Panc1 (cell line): ENCODE measurements at regions not wholly inside any gene's neighbourhood (a gene's known extent, or its start where the extent isn't known, plus 50 kb on each side); places are given as distances from the start of the nearest gene placed in this dataset.

Source experiments
- POLR2AphosphoS5 ChIP-seq: IDR thresholded peaks from 2 replicates; pipeline ENCODE4 v1.6.1; 2012; ENCODE audit warnings: mild to moderate bottlenecking, low read depth, low read length, moderate library complexity
- SIN3A ChIP-seq: IDR thresholded peaks from 2 replicates; pipeline ENCODE4 v1.6.1; 2012; ENCODE audit warnings: low read depth, mild to moderate bottlenecking, low read length, moderate library complexity, borderline replicate concordance; ENCODE audit not compliant: insufficient read depth
- TCF7L2 ChIP-seq: IDR thresholded peaks from 2 replicates; pipeline ENCODE4 v1.6.1; 2011; ENCODE audit warnings: mild to moderate bottlenecking, low read depth, low read length, inconsistent platforms
- TF ChIP-seq, protein P1 (sequence below): fragments of 450-650 bp; IDR thresholded peaks from 2 replicates; pipeline ENCODE4 v1.5.1; 2017; ENCODE audit warnings: mild to moderate bottlenecking

DNA sequence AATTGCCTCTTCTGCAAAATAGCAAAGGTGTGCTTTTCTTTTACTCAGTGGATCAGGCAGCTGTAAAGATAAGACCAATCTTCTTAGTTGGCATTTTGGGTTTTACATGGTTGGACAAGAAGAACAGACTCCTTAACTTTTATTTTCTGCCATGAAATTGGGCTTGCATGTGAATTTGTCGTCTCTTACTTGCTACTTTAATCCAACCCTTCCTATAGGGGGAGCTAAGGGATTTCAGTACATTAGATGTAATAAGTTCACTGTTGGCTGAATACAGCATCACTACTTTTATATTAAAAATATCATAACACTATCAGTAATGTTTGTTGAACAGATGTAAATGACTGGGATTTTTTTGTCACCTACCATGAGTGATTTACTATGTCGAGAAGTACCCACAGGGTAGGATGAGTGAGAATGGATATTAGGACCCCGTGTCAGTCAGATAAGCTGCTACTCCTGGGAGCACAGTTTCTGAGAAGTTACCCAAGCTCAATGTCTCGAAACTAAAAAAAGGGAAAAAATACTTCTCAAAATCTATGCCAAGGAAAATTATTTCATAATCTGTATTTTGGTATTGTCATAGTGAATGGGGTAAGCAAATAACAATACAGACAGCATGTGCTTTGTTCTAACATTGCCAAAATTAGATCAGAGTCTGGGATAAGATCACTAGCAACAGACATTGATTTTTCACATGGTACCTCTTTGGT is 127.4 kb upstream of the AGR3 start:
- TF ChIP-seq, protein P1, sequence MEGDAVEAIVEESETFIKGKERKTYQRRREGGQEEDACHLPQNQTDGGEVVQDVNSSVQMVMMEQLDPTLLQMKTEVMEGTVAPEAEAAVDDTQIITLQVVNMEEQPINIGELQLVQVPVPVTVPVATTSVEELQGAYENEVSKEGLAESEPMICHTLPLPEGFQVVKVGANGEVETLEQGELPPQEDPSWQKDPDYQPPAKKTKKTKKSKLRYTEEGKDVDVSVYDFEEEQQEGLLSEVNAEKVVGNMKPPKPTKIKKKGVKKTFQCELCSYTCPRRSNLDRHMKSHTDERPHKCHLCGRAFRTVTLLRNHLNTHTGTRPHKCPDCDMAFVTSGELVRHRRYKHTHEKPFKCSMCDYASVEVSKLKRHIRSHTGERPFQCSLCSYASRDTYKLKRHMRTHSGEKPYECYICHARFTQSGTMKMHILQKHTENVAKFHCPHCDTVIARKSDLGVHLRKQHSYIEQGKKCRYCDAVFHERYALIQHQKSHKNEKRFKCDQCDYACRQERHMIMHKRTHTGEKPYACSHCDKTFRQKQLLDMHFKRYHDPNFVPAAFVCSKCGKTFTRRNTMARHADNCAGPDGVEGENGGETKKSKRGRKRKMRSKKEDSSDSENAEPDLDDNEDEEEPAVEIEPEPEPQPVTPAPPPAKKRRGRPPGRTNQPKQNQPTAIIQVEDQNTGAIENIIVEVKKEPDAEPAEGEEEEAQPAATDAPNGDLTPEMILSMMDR: peak; percentile 68; the same call in 1 of the 2 replicates
- TF ChIP-seq POLR2AphosphoS5 (no peak), SIN3A (no peak), TCF7L2 (no peak)
